ENCODE measurements at regions not wholly inside any gene's neighbourhood (a gene's known extent, or its start where the extent isn't known, plus 50 kb on each side); places are given as distances from the start of the nearest gene placed in this dataset.

DNA sequence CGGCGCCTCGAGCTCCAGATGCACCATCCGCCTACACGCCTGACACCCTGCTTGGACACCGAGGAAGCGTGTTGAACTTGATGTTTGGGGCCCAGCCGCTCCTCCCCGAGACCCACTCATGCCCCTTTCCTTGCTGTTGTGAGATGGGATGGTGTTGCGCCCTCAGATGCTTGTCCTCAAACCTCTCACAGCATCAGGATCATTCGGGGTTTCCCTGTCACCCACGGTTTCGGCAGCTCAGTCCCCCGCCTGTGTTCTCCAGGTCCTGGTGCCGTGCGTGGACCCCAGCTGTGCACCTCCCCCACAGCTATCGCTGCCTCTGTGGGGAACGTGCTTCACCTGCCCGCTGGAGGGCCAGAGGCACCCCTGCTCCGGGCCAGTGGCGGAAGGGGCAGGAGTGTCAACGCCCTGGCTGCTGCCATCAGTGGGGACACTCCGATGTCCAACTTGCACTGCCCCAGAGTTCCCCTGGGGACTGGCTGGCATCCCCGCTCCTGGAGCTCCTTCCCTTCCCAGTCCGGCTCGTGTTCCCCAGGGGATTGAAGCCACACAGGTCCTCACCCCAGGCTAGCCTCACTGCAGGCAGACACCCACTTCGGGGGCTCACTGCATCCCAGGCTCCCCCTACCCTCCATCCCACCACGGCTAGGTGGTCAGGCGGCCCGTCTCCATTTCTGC, 82.3 kb upstream of the ADRA2C start:
- WGBS, 5 donors: 79 to 86% (median 83%) methylated on average over 28 to 30 of the region's 30 CpGs
- Histone ChIP-seq H3K27ac (no peak overlapping the region), H3K36me3 (no peaks in the 10 kb centered on the region), H3K27me3 (peaks cover 0 to 42% (median 5%) of the 10 kb centered on the region in 3 donors), H3K9me3 (no peaks in the 10 kb centered on the region), H3K4me1 (no peaks in the 10 kb centered on the region), H3K4me3 (no peak overlapping the region)
- no peak for DNase-seq
- TF ChIP-seq, protein P1, sequence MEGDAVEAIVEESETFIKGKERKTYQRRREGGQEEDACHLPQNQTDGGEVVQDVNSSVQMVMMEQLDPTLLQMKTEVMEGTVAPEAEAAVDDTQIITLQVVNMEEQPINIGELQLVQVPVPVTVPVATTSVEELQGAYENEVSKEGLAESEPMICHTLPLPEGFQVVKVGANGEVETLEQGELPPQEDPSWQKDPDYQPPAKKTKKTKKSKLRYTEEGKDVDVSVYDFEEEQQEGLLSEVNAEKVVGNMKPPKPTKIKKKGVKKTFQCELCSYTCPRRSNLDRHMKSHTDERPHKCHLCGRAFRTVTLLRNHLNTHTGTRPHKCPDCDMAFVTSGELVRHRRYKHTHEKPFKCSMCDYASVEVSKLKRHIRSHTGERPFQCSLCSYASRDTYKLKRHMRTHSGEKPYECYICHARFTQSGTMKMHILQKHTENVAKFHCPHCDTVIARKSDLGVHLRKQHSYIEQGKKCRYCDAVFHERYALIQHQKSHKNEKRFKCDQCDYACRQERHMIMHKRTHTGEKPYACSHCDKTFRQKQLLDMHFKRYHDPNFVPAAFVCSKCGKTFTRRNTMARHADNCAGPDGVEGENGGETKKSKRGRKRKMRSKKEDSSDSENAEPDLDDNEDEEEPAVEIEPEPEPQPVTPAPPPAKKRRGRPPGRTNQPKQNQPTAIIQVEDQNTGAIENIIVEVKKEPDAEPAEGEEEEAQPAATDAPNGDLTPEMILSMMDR (IDR thresholded peaks at IDR 0.05): no peak
- TF ChIP-seq EP300 (IDR thresholded peaks at IDR 0.05): no peak
- no peak for TF ChIP-seq POLR2AphosphoS5 (IDR thresholded peaks at IDR 0.05)
- TF ChIP-seq POLR2A (IDR thresholded peaks at IDR 0.05): no peak
- intact Hi-C loops (cut with DNase I; ENCODE audit: low total_unique reads): no loop called here

DNA sequence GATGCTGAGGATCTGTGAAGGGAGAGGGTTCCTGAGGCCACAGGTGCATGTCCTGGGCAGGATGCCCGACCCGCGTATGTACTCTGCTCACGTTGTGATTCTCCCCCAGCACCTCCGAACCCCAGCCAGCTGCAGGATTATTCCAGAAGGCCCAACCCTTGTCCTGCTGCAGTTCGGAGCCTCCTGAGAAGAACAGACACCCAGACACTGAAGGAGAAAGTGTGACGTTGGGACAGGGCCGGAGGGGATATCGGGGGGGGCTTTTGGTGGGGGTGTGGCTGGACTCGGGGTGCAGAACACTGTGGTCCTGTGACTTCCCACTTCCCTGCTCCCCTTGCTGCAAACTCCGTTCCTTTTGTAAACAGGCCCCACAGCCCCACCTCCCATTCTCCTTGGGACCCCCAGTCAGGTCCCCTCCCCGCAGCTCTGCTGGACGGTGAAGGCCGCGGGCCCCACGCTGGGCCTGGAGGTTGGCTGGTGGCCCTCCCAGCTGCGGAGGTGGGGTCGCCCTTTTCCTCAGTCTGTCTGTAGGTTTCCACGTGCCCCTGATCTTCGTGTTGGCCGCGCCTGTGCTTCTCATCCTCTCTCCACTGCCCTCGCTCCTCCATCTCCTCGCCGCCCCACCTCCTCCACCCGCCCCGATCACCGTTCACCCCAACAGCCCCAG, 83.0 kb upstream of the ADRA2C start:
- TF ChIP-seq POLR2AphosphoS5 (IDR thresholded peaks at IDR 0.05) (no peak), POLR2A (IDR thresholded peaks at IDR 0.05) (no peak), EP300 (IDR thresholded peaks at IDR 0.05) (no peak)
- TF ChIP-seq, protein P1 (IDR thresholded peaks at IDR 0.05): no peak
- H3K4me1 ChIP-seq: no peaks in the 10 kb centered on the region
- no peak for DNase-seq
- peaks cover 0 to 38% (median 5%) of the 10 kb centered on the region in 3 donors for H3K27me3 ChIP-seq
- H3K27ac ChIP-seq: no peak overlapping the region
- intact Hi-C loops (cut with DNase I; ENCODE audit: low total_unique reads): no loop called here
- H3K4me3 ChIP-seq: no peak overlapping the region
- H3K36me3 ChIP-seq: no peaks in the 10 kb centered on the region
- H3K9me3 ChIP-seq: no peaks in the 10 kb centered on the region
- WGBS, 5 donors: 80 to 84% (median 81%) methylated on average over 24 to 28 of the region's 28 CpGs

DNA sequence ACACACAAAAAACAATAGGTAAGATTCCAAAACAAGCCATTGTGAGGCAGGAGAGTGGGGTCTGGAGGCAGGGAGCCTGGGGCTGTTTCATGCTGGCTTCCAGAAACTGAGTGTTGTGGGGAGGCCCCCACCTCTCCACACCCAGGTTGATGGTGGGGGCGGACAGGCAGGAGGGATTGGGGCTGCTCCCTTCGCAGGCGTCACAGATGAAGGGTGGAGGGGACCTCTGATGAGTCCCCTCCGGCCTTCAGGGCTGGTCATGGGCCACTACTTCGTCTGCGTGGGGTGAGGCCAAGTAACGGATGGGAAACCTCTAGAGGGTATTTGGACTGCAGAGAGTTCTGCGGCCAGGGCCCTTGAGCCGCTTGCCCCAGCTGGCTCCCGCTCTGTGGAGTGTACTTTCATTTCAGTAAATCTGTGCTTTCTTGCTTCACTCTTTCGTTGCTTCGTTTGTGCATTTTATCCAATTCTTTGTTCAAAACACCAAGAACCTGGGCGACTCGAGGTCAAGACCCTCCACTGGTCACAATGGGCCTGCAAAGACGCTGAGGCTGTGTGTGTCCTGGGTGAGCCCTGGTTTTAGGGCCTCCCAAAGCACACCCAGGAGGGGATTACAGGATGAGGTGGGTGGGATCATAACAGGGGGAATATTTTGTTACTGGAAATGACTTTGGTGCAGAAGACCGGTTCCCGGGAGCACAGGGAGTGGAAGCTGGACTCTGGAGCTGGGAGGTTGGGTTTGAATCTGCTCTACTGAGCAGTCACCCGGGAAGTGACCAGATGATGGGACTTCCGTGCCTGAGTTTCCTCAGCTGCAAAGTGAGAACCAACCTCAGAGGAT, 83.7 kb upstream of the ADRA2C start:
- Histone ChIP-seq H3K4me3 (no peak overlapping the region), H3K36me3 (no peaks in the 10 kb centered on the region), H3K4me1 (no peaks in the 10 kb centered on the region), H3K27me3 (peaks cover 0 to 45% (median 10%) of the 10 kb centered on the region in 3 donors), H3K9me3 (no peaks in the 10 kb centered on the region), H3K27ac (no peak overlapping the region)
- DNase-seq: no peak
- 79 to 88% (median 85%) methylated on average over 18 to 19 of the region's 19 CpGs for WGBS, 5 donors
- intact Hi-C loops (cut with DNase I; ENCODE audit: low total_unique reads): no loop called here
- TF ChIP-seq POLR2A (IDR thresholded peaks at IDR 0.05): no peak

DNA sequence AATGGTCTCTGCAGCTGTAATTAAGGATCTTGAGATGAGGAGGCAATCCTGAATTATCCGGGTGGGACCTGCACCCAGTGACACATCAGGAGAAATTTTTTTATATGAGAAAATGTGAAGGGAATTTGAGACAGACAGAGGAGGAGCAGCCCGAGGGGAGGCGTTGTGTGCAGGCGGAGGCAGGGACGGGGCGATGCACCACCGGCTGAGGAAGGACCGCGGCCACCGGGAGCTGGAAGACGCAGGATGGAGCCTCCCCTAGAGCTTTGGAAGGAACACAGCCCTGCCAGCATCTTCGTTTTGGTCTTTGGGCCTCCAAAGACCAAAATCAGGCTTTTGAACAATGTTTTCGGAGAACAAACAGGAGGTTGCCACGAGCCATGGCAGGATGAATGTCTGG, 85.0 kb upstream of the ADRA2C start:
- no peak overlapping the region for H3K27ac ChIP-seq
- peaks cover 0 to 57% (median 22%) of the 10 kb centered on the region in 3 donors for H3K27me3 ChIP-seq
- TF ChIP-seq POLR2A (IDR thresholded peaks at IDR 0.05): no peak
- TF ChIP-seq, protein P1 (IDR thresholded peaks at IDR 0.05): no peak
- 79 to 85% (median 83%) methylated on average over 14 of the region's 14 CpGs for WGBS, 5 donors
- H3K4me3 ChIP-seq: no peak overlapping the region
- intact Hi-C loops (cut with DNase I; ENCODE audit: low total_unique reads): no loop called here
- no peaks in the 10 kb centered on the region for H3K9me3 ChIP-seq
- no peaks in the 10 kb centered on the region for H3K36me3 ChIP-seq
- no peaks in the 10 kb centered on the region for H3K4me1 ChIP-seq
- no peak for DNase-seq

All from stomach (tissue), 8 donors.